PFSK-1 (cell line): ENCODE measurements at regions not wholly inside any gene's neighbourhood (a gene's known extent, or its start where the extent isn't known, plus 50 kb on each side); places are given as distances from the start of the nearest gene placed in this dataset.

Experiments
- POLR2AphosphoS5 ChIP-seq: IDR thresholded peaks from 2 replicates; pipeline ENCODE4 v1.6.1; 2012; ENCODE audit warnings: low read depth, mild to moderate bottlenecking, control low read depth, low read length, moderate library complexity
- REST ChIP-seq, 2 experiments: IDR thresholded peaks; 2 replicates each; pipeline versions ENCODE4 v1.6.1 to v1.8.0; 2011 to 2012; ENCODE audit warnings: low read depth in 2 of 2, low read length in 2 of 2, control low read depth in 1 of 2, inconsistent platforms in 1 of 2, mild to moderate bottlenecking in 1 of 2, moderate library complexity in 1 of 2; ENCODE audit not compliant: insufficient read depth in 1 of 2
- SIN3A ChIP-seq: IDR thresholded peaks from 2 replicates; pipeline ENCODE4 v1.6.1; 2012; ENCODE audit warnings: mild to moderate bottlenecking, low read length, moderate library complexity, borderline replicate concordance; ENCODE audit not compliant: insufficient read depth
- TAF1 ChIP-seq: IDR thresholded peaks from 2 replicates; pipeline ENCODE4 v1.6.1; 2012; ENCODE audit warnings: low read length, control low read depth, borderline replicate concordance; ENCODE audit not compliant: insufficient read depth

- TF ChIP-seq REST (IDR thresholded peaks at IDR 0.05; ENCODE audit: insufficient read depth in 1 of 2, low read depth in 2 of 2, low read length in 2 of 2), result no peak
- no peak for TF ChIP-seq TAF1
- no peak for TF ChIP-seq POLR2AphosphoS5
- no peak for TF ChIP-seq SIN3A
Measured at GRCh38 chr13:67769063-67769986, 539.2 kb upstream of the PCDH9 start.
